GM23338 (cell line): ENCODE measurements at regions not wholly inside any gene's neighbourhood (a gene's known extent, or its start where the extent isn't known, plus 50 kb on each side); places are given as distances from the start of the nearest gene placed in this dataset.
A peak's percentile ranks its signal among the peaks of the same experiment; 100 is the strongest.
"Not testable (repeated sequence)": the region's sequence is repeated elsewhere in the genome, so short reads cannot be mapped to it uniquely, and the experiment has no call there.

Source experiments
- ATAC-seq: fragments of 200-7000 bp; cut with Tn5 transposase; 3 replicates; pipeline ENCODE4 v1.9.1; 2020
- DNase-seq: peaks from one replicate; pipeline ENCODE4 v3.0.0-alpha.2; 2015; ENCODE audit warnings: low spot score
- H2AFZ ChIP-seq: fragments of 200-600 bp; sonication (generic); 2 replicates; pipeline ENCODE4 v1.8.0; 2016; ENCODE audit warnings: antibody characterized with exemption, mild to moderate bottlenecking, moderate library complexity
- H3F3A ChIP-seq: fragments of 200-600 bp; sonication (generic); replicated peaks from 2 replicates; pipeline ENCODE4 v1.8.0; 2017; ENCODE audit warnings: antibody characterized with exemption, mixed run types, low read depth
- H3K27ac ChIP-seq: fragments of 200-600 bp; sonication (generic); 2 replicates; pipeline ENCODE4 v1.6.1; 2016; ENCODE audit warnings: low read depth
- H3K27me3 ChIP-seq: fragments of 200-600 bp; sonication (generic); 2 replicates; pipeline ENCODE4 v1.8.0; 2016; ENCODE audit warnings: mild to moderate bottlenecking, mixed run types, moderate library complexity; ENCODE audit not compliant: insufficient read depth
- H3K36me3 ChIP-seq: fragments of 200-600 bp; sonication (generic); 2 replicates; pipeline ENCODE4 v1.8.0; 2016; ENCODE audit warnings: mild to moderate bottlenecking; ENCODE audit not compliant: insufficient read depth
- H3K4me1 ChIP-seq: fragments of 200-600 bp; sonication (generic); 2 replicates; pipeline ENCODE4 v1.8.0; 2016; ENCODE audit warnings: mild to moderate bottlenecking, moderate library complexity; ENCODE audit not compliant: insufficient read depth
- H3K4me2 ChIP-seq: fragments of 200-600 bp; sonication (generic); 2 replicates; pipeline ENCODE4 v1.7.1; 2017; ENCODE audit warnings: mixed run types
- H3K4me3 ChIP-seq: fragments of 200-600 bp; sonication (generic); 2 replicates; pipeline ENCODE4 v1.6.1; 2016; ENCODE audit warnings: mixed run types
- H3K79me2 ChIP-seq: fragments of 200-600 bp; sonication (generic); replicated peaks from 2 replicates; pipeline ENCODE4 v1.8.0; 2017; ENCODE audit warnings: mild to moderate bottlenecking; ENCODE audit not compliant: insufficient read depth
- H3K9me2 ChIP-seq: fragments of 200-600 bp; sonication (generic); 2 replicates; pipeline ENCODE4 v1.8.0; 2017; ENCODE audit not compliant: insufficient read depth
- H4K20me1 ChIP-seq: fragments of 200-600 bp; sonication (generic); replicated peaks from 2 replicates; pipeline ENCODE4 v1.8.0; 2017; ENCODE audit warnings: mild to moderate bottlenecking; ENCODE audit not compliant: insufficient read depth
- H3K27ac Mint-ChIP-seq: 2 replicates; pipeline ENCODE4 v1.8.0; 2020; ENCODE audit warnings: inconsistent platforms, mild to moderate bottlenecking, moderate library complexity, mixed read lengths
- H3K27me3 Mint-ChIP-seq: 3 replicates; pipeline ENCODE4 v1.8.0; 2022; ENCODE audit warnings: low read depth, mild to moderate bottlenecking, moderate library complexity, mixed read lengths, inconsistent platforms; ENCODE audit not compliant: insufficient read depth, poor library complexity
- H3K36me3 Mint-ChIP-seq: 3 replicates; pipeline ENCODE4 v1.8.0; 2021; ENCODE audit warnings: low read depth, mild to moderate bottlenecking, inconsistent platforms, moderate library complexity, mixed read lengths
- H3K4me1 Mint-ChIP-seq: 3 replicates; pipeline ENCODE4 v1.8.0; 2020; ENCODE audit warnings: mild to moderate bottlenecking, inconsistent platforms, mixed read lengths
- H3K4me3 Mint-ChIP-seq: 3 replicates; pipeline ENCODE4 v1.8.0; 2021; ENCODE audit warnings: moderate library complexity, mild to moderate bottlenecking, inconsistent platforms, mixed read lengths
- H3K9me3 Mint-ChIP-seq: 3 replicates; pipeline ENCODE4 v1.8.0; 2020; ENCODE audit warnings: moderate library complexity, mild to moderate bottlenecking, inconsistent platforms, mixed read lengths
- CTCF ChIP-seq, 2 experiments: fragments of 200-600 bp in 1 of 2; sonication (generic) in 1 of 2; conservative IDR thresholded peaks; 2 replicates each; pipeline versions ENCODE4 v1.5.1 to v1.6.1; 2016 to 2017; ENCODE audit warnings: antibody characterized with exemption in 2 of 2, low read depth in 2 of 2, mild to moderate bottlenecking in 2 of 2, moderate library complexity in 1 of 2
- JUNB ChIP-seq: IDR thresholded peaks from one replicate; pipeline ENCODE4 v1.6.1; 2016; ENCODE audit warnings: antibody characterized with exemption; ENCODE audit not compliant: unreplicated experiment
- NANOG ChIP-seq: IDR thresholded peaks from 2 replicates; pipeline ENCODE4 v1.6.1; 2016; ENCODE audit warnings: antibody characterized with exemption, borderline replicate concordance
- POLR2AphosphoS5 ChIP-seq: IDR thresholded peaks from 2 replicates; pipeline ENCODE4 v1.6.1; 2016; ENCODE audit warnings: antibody characterized with exemption, low read depth
- REST ChIP-seq: IDR thresholded peaks from one replicate; pipeline ENCODE4 v1.6.1; 2018; ENCODE audit warnings: antibody characterized with exemption; ENCODE audit not compliant: unreplicated experiment
- STAT1 ChIP-seq: IDR thresholded peaks from one replicate; pipeline ENCODE4 v1.6.1; 2016; ENCODE audit warnings: antibody characterized with exemption; ENCODE audit not compliant: unreplicated experiment
- ZNF114 ChIP-seq: fragments of 250-450 bp; sonication (Bioruptor Pico); IDR thresholded peaks from 2 replicates; pipeline ENCODE4 v1.5.0; 2020; ENCODE audit warnings: mild to moderate bottlenecking, moderate library complexity
- ZNF331 ChIP-seq: fragments of 250-450 bp; sonication (Bioruptor Pico); IDR thresholded peaks from 2 replicates; pipeline ENCODE4 v1.5.0; 2020; ENCODE audit warnings: low read depth, mild to moderate bottlenecking, moderate library complexity

GRCh38 chr17:33723736-33724135, 430.6 kb upstream of the ASIC2 start:
- not testable (repeated sequence) for H3K9me3 Mint-ChIP-seq, H3K9me2 ChIP-seq, H3K36me3 ChIP-seq, H3K4me1 Mint-ChIP-seq, H3K27me3 Mint-ChIP-seq, DNase-seq, ATAC-seq, H3K79me2 ChIP-seq, H3K4me2 ChIP-seq, H3K27me3 ChIP-seq, H4K20me1 ChIP-seq, H3K27ac ChIP-seq, H3K4me3 Mint-ChIP-seq, H3K27ac Mint-ChIP-seq, H3K36me3 Mint-ChIP-seq, H2AFZ ChIP-seq, H3F3A ChIP-seq, H3K4me3 ChIP-seq, H3K4me1 ChIP-seq

- H3F3A ChIP-seq = no peaks in the 10 kb centered on the region
These were observed 432.7 kb upstream of the ASIC2 start for GRCh38 chr17:33725675-33726271.

GRCh38 chr17:33730131-33730530, 437.0 kb upstream of the ASIC2 start:
- Mint-ChIP-seq H3K27ac (no peak overlapping the region), H3K9me3 (peaks cover 9% of the 10 kb centered on the region), H3K4me3 (no peak overlapping the region), H3K4me1 (peaks cover 4% of the 10 kb centered on the region; the same call in 2 of the 3 replicates), H3K27me3 (peaks cover 1% of the 10 kb centered on the region), H3K36me3 (peaks cover 5% of the 10 kb centered on the region; the same call in 1 of the 3 replicates)
- H3K27me3 ChIP-seq = no peaks in the 10 kb centered on the region
- no peak overlapping the region for H3K4me3 ChIP-seq
- no peaks in the 10 kb centered on the region for H3K79me2 ChIP-seq
- H3F3A ChIP-seq = no peaks in the 10 kb centered on the region
- H3K4me1 ChIP-seq = no peaks in the 10 kb centered on the region
- no peak overlapping the region for H3K27ac ChIP-seq
- H3K36me3 ChIP-seq = no peaks in the 10 kb centered on the region
- peak; percentile 24 for DNase-seq
- no peak overlapping the region for H3K4me2 ChIP-seq
- H4K20me1 ChIP-seq = 0 out of 2 replicates have a peak, but pooled peaks cover 3% of the 10 kb centered on the region
- no peak; the same call in 2 of the 3 replicates for ATAC-seq
- H3K9me2 ChIP-seq = no peaks in the 10 kb centered on the region
- H2AFZ ChIP-seq = no peak overlapping the region
- no peak for TF ChIP-seq STAT1
- TF ChIP-seq JUNB = no peak
- no peak for TF ChIP-seq ZNF331 (CRISPR knock-in tag)
- no peak for TF ChIP-seq POLR2AphosphoS5
- TF ChIP-seq ZNF114 = no peak
- TF ChIP-seq NANOG = no peak
- TF ChIP-seq REST = no peak
- TF ChIP-seq CTCF (conservative IDR thresholded peaks at IDR 0.05; ENCODE audit: low read depth in 2 of 2) = no peak

More at GRCh38 chr17:33725675-33726271, 432.7 kb upstream of the ASIC2 start:
- Histone ChIP-seq H3K79me2 (no peaks in the 10 kb centered on the region), H3K27ac (no peak overlapping the region), H3K36me3 (no peaks in the 10 kb centered on the region), H4K20me1 (0 out of 2 replicates have a peak, but pooled peaks cover 3% of the 10 kb centered on the region), H3K4me1 (no peaks in the 10 kb centered on the region), H3K4me3 (no peak overlapping the region), H3K4me2 (no peak overlapping the region), H2AFZ (no peak overlapping the region), H3K9me2 (0 out of 2 replicates have a peak, but pooled peaks cover 3% of the 10 kb centered on the region), H3K27me3 (no peaks in the 10 kb centered on the region)
- Mint-ChIP-seq H3K9me3 (peaks cover 9% of the 10 kb centered on the region), H3K36me3 (peaks cover 5% of the 10 kb centered on the region; the same call in 1 of the 3 replicates), H3K27me3 (no peaks in the 10 kb centered on the region), H3K4me3 (no peak overlapping the region), H3K4me1 (peaks cover 4% of the 10 kb centered on the region; the same call in 2 of the 3 replicates), H3K27ac (no peak overlapping the region)
- DNase-seq (peak; percentile 81), ATAC-seq (peak; percentile 93)
- TF ChIP-seq JUNB (no peak), CTCF (conservative IDR thresholded peaks at IDR 0.05; ENCODE audit: low read depth in 2 of 2) (peak; percentile 91)
